ENCODE measurements at regions not wholly inside any gene's neighbourhood (a gene's known extent, or its start where the extent isn't known, plus 50 kb on each side); places are given as distances from the start of the nearest gene placed in this dataset.
"Not testable (repeated sequence)": the region's sequence is repeated elsewhere in the genome, so short reads cannot be mapped to it uniquely, and the experiment has no call there.

DNA sequence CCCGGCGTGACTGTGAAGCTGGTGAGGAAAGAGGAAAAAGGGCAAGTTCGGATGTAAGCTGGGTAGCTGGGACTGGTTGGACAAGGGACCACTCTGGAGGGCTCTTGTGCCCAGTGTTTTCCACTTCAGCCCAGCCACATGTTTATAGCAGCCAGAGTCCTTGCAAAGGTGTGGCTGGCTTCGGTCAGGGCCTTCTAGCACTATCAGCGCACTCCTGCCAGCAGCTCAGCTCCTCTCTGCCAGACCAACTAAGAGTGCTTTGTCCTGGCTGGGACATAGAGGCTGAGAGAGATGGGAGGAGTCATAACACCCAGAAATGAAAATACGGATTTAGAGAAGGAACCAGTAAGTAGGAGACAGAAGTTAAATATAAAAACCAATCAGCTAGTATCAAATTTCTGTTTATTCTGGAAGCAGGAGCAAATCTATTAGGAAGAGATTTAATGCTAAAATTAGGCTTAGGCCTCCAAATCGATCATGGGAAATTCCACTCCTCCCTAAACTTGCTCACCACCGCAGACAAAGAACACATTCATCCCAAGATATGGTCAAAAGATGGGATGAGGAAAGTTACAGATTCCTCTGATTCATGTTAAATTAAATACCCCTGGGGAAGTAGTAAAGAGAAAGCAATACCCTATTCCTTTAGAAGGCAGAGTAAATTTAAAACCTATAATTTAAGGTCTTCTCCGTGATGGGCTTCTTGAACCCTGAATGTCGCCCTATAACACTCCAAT, 135.0 kb downstream of the RALA start:
- peak; percentile 59 for DNase-seq

DNA sequence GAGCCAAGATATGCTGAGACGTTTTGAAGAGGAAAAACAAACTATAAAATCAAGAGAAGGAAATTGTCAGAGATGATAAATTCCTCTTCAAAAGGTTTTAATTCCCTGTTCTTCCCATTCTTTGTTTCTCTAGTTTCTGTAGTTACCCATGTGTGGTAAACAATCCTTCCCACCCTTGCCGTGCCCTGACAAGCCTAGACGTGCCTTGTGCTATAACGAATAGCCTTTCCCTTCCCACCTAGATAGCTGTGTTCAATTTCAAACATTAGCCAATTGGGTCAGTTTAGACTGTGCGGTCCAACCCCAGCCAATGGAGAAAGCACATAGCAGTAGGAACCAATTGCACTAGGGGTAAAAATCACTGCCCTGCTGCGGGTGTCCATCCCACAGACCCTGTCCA, 138.1 kb downstream of the RALA start:
- no peak for DNase-seq

DNA sequence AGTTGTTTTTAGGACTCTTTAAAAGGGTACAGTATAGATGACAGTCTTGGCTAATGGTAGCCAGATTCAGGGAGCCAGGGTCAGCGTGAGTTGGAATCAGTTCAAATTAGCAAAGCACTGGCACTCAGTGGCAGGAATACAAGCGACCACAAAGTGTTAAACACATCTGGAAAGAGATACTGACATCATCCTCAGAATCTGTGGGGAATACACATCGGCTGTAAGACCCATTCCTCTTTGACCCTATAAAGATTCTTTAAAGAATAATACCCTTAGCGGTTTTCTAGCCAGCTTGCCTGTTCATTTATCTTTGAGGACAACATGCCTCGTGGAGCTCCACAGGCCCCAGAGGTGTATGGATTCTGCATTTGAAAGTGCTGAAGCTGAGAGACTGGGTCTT, 139.1 kb downstream of the RALA start:
- not testable (repeated sequence) for DNase-seq

DNA sequence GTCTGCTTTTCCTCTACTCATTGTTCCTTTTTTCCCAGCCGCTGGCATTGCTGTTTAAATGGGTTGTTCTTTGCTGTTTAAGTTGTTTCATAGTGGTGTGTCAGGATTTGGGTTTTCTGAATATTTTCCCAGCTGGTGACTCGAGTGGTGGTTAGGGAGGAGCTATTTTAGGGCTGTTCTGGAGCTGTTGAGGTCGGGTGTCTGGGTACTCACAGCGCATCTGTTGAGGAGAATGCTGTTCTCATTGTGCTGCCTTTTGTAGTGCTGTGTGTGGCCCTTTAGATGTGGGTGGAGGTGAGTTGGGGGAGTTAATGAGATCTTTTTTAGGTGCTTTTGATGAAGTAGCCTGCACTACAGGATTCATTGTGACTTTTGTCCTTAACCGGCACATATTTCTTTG, 139.5 kb downstream of the RALA start:
- not testable (repeated sequence) for DNase-seq

DNA sequence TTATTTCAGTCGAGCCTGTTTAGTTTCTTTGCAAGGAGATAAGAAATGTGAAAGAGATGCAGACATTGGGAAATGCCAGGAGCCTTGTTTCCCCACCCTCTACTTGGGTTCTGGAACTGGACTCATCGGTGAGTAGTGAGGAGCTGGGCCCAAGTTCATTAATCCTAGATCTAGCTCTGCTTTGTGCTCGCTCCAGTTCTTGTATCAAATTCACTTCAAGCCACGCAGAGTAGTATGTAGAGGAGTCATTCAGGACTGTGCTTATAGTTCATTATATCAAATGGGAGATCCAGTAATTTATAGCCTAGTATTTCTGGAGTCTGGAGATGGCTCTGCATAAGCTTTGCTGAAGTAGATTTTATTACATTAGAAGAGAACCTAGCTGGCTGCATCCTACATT, 142.5 kb downstream of the RALA start:
- DNase-seq = not testable (repeated sequence)

DNA sequence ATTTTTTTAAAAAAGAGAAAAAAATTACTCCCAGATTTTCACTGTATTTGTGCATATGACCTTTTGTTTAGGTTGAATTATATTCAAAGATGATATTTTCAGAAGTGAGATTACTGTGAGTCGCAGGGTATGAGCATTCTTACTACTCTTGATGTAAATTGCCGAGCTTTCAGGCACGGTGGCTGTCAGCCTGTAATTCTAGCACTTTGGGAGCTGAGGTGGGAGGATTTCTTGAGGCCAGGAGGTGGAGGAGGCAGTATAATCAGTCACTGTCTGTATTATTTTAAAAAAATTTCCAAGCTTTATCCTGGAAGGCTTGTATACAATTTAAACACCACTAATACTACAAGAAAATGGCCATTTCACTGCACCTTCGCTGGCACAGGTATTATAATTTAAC, 145.1 kb downstream of the RALA start:
- not testable (repeated sequence) for DNase-seq

DNA sequence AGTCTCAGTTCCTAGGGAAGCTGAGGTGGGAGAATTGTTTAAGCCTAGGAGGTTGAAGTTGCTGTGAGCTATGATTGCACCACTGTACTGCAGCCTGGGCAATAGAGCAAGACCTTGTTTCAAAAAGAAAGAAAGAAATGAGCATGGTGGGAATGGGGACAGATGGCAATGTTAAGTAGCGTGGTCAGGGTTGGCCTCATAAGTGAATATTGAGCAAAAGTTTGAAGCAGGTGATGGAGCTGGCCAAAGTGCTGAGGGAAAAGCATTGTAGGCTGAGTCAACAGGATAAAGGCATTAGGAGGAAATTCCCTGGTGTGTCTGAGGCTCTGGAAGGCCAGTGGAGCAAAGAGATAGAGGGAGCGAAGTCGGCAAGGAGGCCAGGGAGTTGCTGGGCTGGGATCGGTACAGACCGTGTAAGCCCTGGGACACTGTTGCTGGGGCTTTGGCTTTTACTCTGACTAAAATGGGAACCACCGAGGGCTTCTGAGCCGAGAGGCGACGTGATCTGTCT, 151.0 kb downstream of the RALA start:
- DNase-seq = not testable (repeated sequence)

DNA sequence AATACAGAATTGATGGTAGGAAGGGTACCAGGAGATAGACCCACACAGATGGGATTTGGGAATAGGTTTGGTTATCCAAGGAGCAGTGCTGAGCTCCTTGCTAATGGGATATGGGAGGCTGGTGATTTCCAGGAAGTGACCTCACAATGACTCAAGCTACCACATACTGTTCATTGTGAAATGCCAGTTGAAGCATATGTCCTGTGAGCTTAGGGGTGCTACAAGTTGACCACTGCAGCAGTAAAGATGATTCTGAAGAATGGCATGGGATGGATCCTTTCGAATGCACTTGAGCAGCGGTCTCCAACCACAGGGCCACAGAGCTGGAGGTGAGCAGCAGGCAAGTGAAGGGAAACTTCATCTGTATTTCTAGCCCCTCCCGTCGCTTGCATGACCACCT, 158.2 kb downstream of the RALA start:
- not testable (repeated sequence) for DNase-seq

DNA sequence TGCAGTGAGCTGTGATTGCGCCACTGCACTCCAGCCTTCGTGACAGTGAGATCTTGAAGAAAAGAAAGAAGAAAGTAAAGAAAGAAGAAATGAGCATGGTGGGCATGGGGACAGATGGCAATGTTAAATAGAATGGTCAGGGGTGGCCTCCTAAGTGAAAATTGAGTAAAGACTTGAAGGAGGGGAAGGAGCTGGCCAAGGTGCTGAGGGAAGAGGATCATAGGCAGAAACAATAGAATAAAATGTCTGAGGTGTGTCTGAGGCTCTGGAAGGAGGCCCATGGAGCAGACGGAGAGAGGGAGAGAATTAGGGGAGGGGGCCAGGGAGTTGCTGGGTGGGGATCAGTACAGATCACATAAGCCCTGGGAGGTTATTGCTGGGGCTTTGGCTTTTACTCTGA, 163.1 kb downstream of the RALA start:
- DNase-seq = not testable (repeated sequence)

DNA sequence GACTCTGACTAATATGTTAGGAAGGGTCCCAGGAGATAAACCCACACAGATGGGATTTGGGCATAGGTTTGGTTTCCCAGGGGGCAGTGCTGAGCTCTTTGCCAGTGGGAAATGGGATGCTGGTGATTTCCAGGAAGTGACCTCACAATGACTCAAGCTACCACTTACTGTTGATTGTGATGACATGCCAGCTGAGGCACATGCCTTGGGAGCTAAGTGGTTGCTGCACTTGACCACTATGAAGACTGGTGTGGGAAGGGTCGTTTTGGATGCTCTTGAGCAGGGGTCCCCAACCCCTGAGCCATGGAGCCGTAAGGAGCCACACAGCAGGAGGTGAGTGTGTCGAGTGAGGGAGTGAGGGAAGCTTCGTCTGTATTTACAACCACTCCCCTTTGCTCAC, 159.0 kb upstream of the CDK13 start:
- not testable (repeated sequence) for DNase-seq

DNA sequence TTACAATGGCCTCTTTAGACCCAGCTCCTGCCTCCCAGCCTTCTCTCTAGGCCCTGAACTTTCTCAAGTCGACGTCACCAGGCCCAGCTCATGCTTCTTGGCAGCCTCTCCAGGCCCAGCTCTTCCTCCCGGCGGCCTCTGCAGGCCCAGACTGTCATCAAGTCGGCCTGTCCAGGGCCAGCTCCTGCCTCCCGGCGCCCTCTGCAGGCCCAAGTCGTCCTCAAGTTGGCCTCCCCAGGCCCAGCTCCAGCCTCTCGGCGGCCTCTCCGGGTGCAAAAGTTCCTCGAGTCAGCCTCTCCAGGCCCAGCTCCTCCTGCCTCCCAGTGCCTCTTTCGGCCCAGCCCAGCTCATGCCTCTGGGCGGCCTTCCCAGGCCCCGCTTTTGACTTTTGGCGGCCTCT, 158.1 kb upstream of the CDK13 start:
- not testable (repeated sequence) for DNase-seq

DNA sequence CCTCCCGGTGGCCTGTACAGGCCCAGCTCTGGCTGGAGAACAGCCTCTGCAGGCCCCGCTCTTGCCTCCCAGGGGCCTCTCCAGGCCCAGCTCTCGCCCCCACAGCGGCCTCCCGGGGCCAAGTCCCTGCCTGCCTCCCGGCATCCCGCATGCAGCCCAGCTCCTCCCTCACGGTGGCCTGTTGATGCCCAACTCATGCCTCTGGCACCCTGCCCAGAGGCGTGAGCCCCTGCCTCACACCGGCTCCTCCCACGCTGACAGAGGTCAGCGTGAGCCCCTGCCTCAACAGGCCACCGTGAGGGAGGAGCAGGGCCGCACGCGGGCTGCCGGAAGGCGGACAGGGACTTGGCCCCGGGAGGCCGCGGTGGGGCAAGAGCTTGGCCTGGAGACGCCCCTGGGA, 157.0 kb upstream of the CDK13 start:
- DNase-seq = not testable (repeated sequence)

DNA sequence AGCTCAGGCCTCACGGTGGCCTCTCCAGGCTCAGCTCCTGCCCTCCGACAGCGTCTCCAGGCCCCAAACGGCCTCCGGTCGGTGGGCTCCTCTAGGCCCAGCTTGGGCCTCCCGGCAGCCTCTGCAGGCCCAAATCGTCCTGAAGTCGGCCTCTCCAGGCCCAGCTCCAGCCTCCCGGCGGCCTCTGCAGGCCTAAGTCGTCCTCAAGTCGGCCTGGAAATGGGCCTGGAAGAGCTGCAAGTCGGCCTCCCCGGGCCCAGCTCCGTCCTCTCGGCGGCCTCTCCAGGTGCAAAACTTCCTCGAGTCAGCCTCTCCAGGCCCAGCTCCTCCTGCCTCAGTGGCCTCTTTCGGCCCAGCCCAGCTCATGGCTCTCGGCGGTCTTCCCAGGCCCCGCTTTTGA, 156.2 kb upstream of the CDK13 start:
- DNase-seq = not testable (repeated sequence)

DNA sequence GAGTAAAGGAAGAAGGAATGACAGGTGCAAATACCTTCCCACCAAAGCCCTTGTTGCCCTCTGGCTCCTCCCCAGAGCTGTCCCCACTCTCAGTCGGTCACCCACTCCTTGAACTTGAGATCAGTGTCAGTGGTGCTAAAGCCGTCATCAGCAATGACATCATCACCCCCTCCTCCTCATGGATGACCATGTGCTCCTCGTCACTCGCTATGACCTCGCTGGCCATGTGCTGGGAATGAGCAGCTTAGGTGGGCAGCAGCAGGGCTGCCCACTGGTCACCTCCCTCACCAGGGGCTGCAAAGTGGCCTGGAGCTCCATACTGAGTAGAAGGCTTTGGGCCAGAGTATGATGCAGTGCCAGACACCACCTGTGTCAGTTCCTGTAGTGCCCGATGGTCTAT, 153.1 kb upstream of the CDK13 start:
- DNase-seq = not testable (repeated sequence)

DNA sequence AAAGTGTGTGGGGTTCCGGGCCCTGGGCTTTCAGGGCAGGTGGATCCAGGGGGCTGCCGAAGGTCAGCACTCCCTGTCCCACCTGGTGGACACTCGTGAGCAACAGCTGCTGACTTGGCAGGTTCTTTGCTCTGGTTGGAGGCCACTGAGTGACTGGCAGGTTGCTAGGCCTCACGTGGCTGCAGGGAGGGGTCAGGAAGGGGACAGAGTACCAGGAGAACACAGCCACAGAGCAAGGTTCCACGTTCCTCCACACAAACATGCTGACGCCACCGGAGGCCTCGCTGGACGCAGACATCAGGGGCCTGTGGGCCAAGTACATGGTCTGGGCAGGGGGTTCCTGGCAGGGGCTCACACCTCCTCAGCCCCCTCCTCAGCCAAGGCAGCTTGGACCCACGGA, 152.0 kb upstream of the CDK13 start:
- DNase-seq = not testable (repeated sequence)

DNA sequence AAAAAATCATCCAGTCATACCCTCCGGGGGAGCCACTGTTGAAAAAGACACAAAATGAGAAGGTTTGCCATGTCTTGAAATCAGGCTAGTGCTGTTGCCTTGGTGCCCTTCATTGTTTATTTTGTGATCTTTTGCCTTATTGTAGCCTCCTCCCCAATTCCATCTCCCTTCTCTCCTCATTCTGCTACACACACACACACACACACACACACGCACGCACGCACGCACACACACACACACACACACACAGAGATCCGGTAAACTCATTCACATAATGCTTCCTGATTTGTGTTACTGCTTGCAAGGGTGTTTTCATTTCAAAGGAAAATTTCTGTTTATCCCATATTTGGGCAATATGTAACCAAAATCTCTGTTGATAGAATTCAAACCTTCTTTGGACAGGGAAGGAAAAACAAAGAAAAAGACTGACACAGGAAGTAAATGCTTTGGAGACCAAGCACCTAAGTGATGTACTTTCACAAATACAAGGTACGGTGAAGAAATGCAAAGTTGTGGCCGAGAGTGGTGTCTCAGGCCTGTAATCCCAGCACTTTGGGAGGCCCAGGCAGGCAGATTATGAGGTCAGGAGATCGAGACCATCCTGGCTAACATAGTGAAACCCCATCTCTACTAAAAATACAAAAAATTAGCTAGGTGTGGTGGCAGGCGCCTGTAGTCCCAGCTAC, 141.1 kb upstream of the CDK13 start:
- no peak for DNase-seq

DNA sequence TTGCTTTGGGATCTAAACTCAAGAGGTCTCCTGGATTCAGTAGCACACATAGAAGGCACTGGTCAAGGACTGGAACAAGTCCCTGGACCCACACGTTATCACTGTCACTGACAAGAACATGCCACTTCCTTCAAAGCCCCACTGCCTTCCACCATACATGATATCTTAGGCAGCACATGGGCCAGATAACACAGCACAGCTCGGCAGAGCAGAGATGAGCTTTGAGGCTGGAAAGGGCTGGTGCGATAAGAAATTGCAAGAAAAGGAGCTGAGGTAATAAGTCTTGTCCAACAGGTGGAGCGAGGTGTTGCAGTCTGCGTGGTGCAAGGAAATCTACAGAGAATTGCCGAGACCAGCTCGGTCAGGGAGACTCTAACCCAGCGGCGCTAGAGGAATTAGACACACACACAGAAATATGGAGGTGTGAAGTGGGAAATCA, 139.8 kb upstream of the CDK13 start:
- DNase-seq = no peak

DNA sequence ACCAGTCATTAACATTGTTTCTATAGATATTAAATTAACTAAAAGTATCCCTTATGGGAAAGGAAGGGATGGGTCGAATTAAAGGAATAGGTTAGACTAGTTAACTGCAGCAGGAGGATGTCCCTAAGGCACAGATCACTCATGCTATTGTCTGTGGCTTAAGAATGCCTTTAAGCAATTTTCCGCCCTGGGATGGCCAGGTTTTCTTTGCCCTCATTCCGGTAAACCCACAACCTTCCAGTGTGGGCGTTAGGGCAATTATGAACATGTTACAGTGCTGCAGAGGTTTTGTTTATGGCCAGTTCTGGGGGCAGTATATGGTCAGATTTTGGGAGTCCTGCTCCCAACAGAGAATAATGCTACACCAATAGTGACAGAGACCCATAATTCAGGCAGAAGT, 139.3 kb upstream of the CDK13 start:
- no peak for DNase-seq

DNA sequence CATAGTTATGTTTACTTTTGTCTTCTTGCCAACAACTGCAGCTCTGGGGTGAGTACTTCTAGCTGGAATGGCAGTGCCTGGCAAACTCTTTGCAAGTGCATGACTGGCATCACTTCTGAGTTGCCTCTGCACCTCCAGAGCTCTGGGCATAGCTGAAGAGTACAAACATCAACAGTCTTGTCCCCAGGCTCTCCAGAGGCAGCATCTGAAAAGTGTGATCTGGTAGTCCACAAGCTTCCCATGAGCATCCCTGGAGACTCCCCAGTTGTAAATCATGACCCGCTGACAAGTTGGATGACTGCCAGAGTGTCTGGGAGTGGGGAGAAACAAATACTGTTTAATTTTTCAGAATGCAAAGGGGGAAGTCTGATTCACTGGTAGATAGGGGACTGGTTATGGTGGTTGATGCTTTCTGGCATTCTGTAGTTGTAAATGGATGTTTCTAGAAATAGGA, 138.9 kb upstream of the CDK13 start:
- no peak for DNase-seq

DNA sequence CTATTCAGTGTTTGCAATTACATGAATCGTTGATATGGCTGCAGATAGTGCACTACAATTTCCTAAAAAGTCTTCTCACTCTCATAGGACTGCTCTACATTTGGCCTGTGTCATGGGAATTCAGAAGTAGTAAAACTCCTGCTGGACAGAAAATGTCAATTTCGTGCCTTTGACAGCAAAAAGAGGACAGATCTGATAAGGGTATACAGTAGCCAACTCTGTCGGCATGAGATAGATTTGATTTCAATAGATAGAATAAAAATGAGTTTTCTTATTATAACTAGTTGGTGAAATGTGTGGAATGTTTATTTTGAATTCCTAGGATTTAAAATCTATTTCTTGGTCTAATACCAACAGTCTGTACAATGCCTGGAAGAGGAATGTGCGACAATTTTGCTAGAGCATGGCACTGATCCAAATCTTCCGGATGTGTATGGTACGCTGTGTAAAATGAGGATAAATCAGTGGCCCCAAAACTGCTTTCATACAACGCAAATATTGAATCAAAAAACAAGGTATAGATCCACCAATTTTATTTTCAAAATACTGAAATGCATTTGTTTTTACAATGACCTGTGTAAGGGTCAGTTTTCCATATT, 133.5 kb upstream of the CDK13 start:
- no peak for DNase-seq

DNA sequence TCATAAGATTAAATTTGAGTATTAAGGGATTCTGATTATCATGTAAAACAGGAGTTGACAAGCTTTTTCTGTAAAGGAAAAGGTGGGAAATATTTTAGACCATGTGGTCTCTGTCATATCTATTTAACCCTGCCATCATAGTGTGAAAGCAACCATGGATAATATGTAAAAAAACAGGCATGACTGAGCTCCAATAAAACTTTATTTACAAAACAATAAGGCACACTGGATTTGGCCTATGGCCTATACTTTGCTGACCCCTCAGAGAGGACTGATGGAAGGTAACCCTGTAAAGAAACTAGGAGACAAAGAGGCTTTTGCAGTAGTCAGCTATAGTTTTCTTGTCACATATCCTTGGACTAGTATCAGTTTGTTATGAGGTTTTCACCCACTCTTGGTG, 130.5 kb upstream of the CDK13 start:
- no peak for DNase-seq

DNA sequence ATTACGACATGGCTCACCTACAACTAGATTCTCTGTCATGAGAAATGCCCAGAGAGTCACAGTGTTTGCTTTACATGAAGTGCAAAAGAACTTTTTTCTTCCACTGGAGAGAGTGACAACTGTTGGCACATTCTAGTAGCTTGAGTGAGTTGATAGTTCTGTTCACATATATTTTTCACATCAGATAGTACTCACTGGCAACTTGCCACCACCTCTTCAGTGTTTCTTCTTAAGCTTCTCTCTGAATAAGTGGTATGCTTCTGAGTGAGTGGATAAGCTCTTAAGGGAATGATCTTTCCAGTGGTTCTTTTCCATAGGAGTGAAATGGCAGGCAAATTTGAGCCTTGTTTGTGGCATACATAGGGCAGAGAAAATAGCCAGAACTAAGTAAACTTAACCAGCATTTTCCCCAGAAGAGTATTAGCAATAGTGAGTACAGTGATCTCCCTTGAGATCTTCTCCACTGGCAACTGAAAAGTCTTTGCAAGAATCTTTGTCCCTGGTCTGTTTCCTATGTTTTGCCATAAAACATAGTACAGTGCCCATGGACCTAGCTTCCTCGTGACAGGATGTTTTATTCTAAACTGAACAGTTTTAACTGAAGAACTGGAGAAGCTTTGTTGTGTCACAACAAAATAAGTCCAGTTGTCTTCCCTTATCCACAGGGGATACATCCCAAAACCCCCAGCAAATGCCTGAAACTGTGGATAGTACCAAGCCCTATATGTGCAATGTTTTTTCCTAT, 125.4 kb upstream of the CDK13 start:
- no peak for DNase-seq

DNA sequence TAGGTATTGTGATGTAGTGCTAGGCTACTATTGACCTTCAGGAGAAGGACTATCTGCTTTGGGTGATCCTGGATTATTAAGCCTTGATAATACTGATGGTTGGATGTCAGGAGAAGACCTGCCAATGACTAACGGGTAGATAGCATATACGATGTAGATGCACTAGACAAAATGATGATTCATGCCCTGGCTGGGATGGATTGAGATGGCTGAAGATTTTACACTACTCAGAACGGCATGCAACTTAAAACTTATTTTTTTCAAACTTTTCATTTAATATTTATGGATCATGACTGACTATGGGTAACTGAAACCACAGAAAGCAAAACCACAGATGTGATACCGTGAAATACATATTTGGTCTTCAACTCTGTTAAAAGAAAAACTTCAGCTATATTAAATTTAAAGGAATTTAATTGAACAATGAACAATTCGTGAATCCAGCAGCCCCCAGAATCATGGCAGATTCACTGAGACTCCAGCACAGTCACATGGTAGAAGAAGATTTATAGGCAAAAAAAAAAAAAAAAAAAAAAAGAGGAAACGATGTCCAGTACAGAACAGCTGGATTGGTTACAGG, 124.6 kb upstream of the CDK13 start:
- DNase-seq = no peak
